Endothelial cell of umbilical vein (primary cell): ENCODE measurements at regions not wholly inside any gene's neighbourhood (a gene's known extent, or its start where the extent isn't known, plus 50 kb on each side); places are given as distances from the start of the nearest gene placed in this dataset.

ENCODE experiments used
- BruUV-seq: library from RNA; stranded (reverse); fragments of 400-500 nt; replicated peaks from 2 replicates; lab custom pipeline; 2021; lab: Mats Ljungman, UMichigan
- CTCF ChIA-PET: fragments of 300-600, 350-600 bp; sonication (Branson Sonifier 250); formaldehyde crosslinking; loops from one replicate; lab custom pipeline; 2021; ENCODE audit warnings: antibody characterized with exemption, inconsistent platforms; lab: Charles Lee
- POLR2A ChIA-PET: fragments of 300-600, 350-600 bp; sonication (Branson Sonifier 250); formaldehyde crosslinking; loops from one replicate; lab custom pipeline; 2021; ENCODE audit warnings: antibody characterized with exemption, inconsistent platforms; lab: Charles Lee
- DNase-seq: peaks from one replicate; pipeline ENCODE4 v3.0.0-alpha.2; 2011; ENCODE audit warnings: low read depth, low spot score
- FAIRE-seq: peaks from 2 replicates; lab custom pipeline; 2011; peaks lifted over from hg19 to GRCh38; lab: Jason Lieb, UNC
- H2AFZ ChIP-seq: 2 replicates; pipeline ENCODE4 v1.6.0; 2012; ENCODE audit warnings: low read depth, low read length, control low read depth, inconsistent platforms
- H3K27ac ChIP-seq: 2 replicates; pipeline ENCODE4 v1.5.1; 2011; ENCODE audit warnings: low read depth, mild to moderate bottlenecking, control low read depth, low read length, moderate library complexity; ENCODE audit not compliant: insufficient read depth
- H3K27me3 ChIP-seq, 2 experiments: 2 replicates each; pipeline versions ENCODE4 v1.6.0 to v1.6.1; 2011; ENCODE audit warnings: low read length in 2 of 2, mixed read lengths in 1 of 2; ENCODE audit not compliant: control insufficient read depth in 2 of 2, insufficient read depth in 2 of 2
- H3K36me3 ChIP-seq, 2 experiments: 2 replicates in 1 of 2; 3 replicates in 1 of 2; pipeline ENCODE4 v1.5.1; 2011; ENCODE audit warnings: low read length in 2 of 2, mild to moderate bottlenecking in 1 of 2, moderate library complexity in 1 of 2; ENCODE audit not compliant: control insufficient read depth in 2 of 2, insufficient read depth in 2 of 2; ENCODE audit errors: extremely low read depth in 1 of 2
- H3K4me1 ChIP-seq: 3 replicates; pipeline ENCODE4 v1.5.1; 2011; ENCODE audit warnings: mild to moderate bottlenecking, low read length; ENCODE audit not compliant: control insufficient read depth, insufficient read depth; ENCODE audit errors: extremely low read depth
- H3K4me2 ChIP-seq: 2 replicates; pipeline ENCODE4 v1.6.1; 2011; ENCODE audit warnings: low read length, control low read depth, mixed read lengths; ENCODE audit not compliant: insufficient read depth
- H3K4me3 ChIP-seq, 3 experiments: fragments of 200-600 bp in 1 of 3; sonication (generic), shearing (Covaris generic) in 1 of 3; replicated peaks in 1 of 3; 2 replicates each; pipeline ENCODE4 v1.5.1; 2011 to 2016; ENCODE audit warnings: control low read depth in 3 of 3, low read length in 3 of 3, mild to moderate bottlenecking in 2 of 3, inconsistent platforms in 1 of 3, low read depth in 1 of 3, moderate library complexity in 1 of 3; ENCODE audit not compliant: insufficient read depth in 1 of 3
- H3K79me2 ChIP-seq: 2 replicates; pipeline ENCODE4 v1.6.0; 2012; ENCODE audit warnings: low read length, inconsistent platforms; ENCODE audit not compliant: control insufficient read depth, insufficient read depth
- H3K9ac ChIP-seq: replicated peaks from 2 replicates; pipeline ENCODE3; 2011; ENCODE audit warnings: low read length, control low read depth; ENCODE audit not compliant: insufficient read depth; ENCODE audit errors: extremely low read depth
- H3K9me1 ChIP-seq: replicated peaks from 3 replicates; pipeline ENCODE4 v1.6.0; 2011; ENCODE audit warnings: mild to moderate bottlenecking, low read length; ENCODE audit not compliant: control insufficient read depth, insufficient read depth; ENCODE audit errors: extremely low read depth
- H3K9me3 ChIP-seq: replicated peaks from 2 replicates; pipeline ENCODE4 v1.5.1; 2012; ENCODE audit warnings: low read length, inconsistent platforms; ENCODE audit not compliant: control insufficient read depth, insufficient read depth
- H4K20me1 ChIP-seq: replicated peaks from 2 replicates; pipeline ENCODE3; 2011; ENCODE audit warnings: mild to moderate bottlenecking, low read length; ENCODE audit not compliant: control insufficient read depth, insufficient read depth; ENCODE audit errors: extremely low read depth
- EZH2 ChIP-seq: IDR thresholded peaks from 2 replicates; pipeline ENCODE4 v1.6.1; 2012; ENCODE audit warnings: borderline replicate concordance, low read depth, mild to moderate bottlenecking, moderate library complexity, low read length, inconsistent platforms; ENCODE audit not compliant: severe bottlenecking
- FOS ChIP-seq: IDR thresholded peaks from 2 replicates; pipeline ENCODE4 v1.6.1; 2011; ENCODE audit warnings: mild to moderate bottlenecking, low read length, moderate library complexity, borderline replicate concordance; ENCODE audit not compliant: insufficient read depth
- GATA2 ChIP-seq: IDR thresholded peaks from 2 replicates; pipeline ENCODE4 v1.7.0; 2011; ENCODE audit warnings: low read depth, mild to moderate bottlenecking, moderate library complexity, mixed read lengths, low read length; ENCODE audit not compliant: insufficient read length, insufficient read depth
- JUN ChIP-seq: IDR thresholded peaks from 2 replicates; pipeline ENCODE4 v1.6.1; 2011; ENCODE audit warnings: borderline replicate concordance, low read depth; ENCODE audit not compliant: insufficient read length, insufficient read depth
- MYC ChIP-seq: IDR thresholded peaks from one replicate; pipeline ENCODE4 v1.6.1; 2011; ENCODE audit warnings: mild to moderate bottlenecking, low read depth, low read length
- POLR2A ChIP-seq: IDR thresholded peaks from 2 replicates; pipeline ENCODE4 v1.6.1; 2012; ENCODE audit warnings: low read depth, mild to moderate bottlenecking, control low read depth, low read length
- POLR2AphosphoS5 ChIP-seq: IDR thresholded peaks from 2 replicates; pipeline ENCODE4 v1.6.1; 2012; ENCODE audit warnings: low read depth, mild to moderate bottlenecking, control low read depth, low read length, moderate library complexity; ENCODE audit not compliant: insufficient read depth
- dilution Hi-C: fragments of 300-500 bp; cut with MboI; formaldehyde crosslinking; loops from one replicate; pipeline ENCODE4 v1.15.0; 2019; ENCODE audit warnings: low sequenced_read_pairs; ENCODE audit not compliant: extremely low pct_ligation_motif_present
- intact Hi-C: fragments of 100-400 bp; cut with micrococcal nuclease; formaldehyde crosslinking; loops from one replicate; pipeline ENCODE4 v1.10.0; 2022
- TF ChIP-seq, protein P1 (sequence below), 2 donors: IDR thresholded peaks; 1 replicate in 1 of 2; 2 replicates in 1 of 2; pipeline ENCODE4 v1.5.1; 2011; ENCODE audit warnings: low read length in 2 of 2, mild to moderate bottlenecking in 2 of 2, moderate library complexity in 2 of 2, control low read depth in 1 of 2, inconsistent platforms in 1 of 2, low read depth in 1 of 2; ENCODE audit not compliant: insufficient read depth in 1 of 2; ENCODE audit errors: extremely low read depth in 1 of 2
- TF ChIP-seq, protein P2 (sequence below): IDR thresholded peaks from 2 replicates; pipeline ENCODE4 v1.6.1; 2011; ENCODE audit not compliant: insufficient read depth, insufficient read length

DNA sequence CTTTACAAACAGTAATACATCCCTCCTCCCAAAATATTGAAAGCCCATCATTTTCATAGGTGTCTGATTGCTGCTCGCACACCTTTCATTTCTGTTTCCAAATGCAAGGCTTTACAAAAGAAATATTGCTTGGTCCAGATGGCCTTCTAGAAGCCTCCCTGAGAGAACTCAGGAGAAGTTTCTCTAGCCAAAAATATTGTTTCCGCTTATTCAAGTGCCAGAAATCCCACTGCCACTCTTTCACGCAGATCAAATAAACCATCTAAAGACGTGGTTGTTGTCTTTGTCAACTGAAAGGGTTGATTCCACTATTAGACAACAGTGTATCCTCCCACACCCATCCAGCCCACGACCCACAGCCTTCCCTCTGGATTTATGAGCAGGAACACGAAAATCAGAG, 96.2 kb downstream of the ZIC5 start:
- Histone ChIP-seq H4K20me1 (no peaks in the 10 kb centered on the region), H3K9ac (no peak overlapping the region), H3K9me1 (no peaks in the 10 kb centered on the region), H2AFZ (no peak overlapping the region), H3K4me1 (no peaks in the 10 kb centered on the region), H3K27ac (no peak overlapping the region), H3K36me3 (no peaks in the 10 kb centered on the region), H3K4me2 (no peak overlapping the region), H3K9me3 (no peaks in the 10 kb centered on the region), H3K79me2 (no peaks in the 10 kb centered on the region), H3K4me3 (no peak overlapping the region), H3K27me3 (peaks cover 16 to 22% of the 10 kb centered on the region in 2 experiments)
- dilution Hi-C loops, result no loop called here
- BruUV-seq, result no TSS peak
- ChIA-PET POLR2A (no interaction called here), CTCF (no interaction called here)
- FAIRE-seq (no peak), DNase-seq (no peak)
- TF ChIP-seq, protein P1, sequence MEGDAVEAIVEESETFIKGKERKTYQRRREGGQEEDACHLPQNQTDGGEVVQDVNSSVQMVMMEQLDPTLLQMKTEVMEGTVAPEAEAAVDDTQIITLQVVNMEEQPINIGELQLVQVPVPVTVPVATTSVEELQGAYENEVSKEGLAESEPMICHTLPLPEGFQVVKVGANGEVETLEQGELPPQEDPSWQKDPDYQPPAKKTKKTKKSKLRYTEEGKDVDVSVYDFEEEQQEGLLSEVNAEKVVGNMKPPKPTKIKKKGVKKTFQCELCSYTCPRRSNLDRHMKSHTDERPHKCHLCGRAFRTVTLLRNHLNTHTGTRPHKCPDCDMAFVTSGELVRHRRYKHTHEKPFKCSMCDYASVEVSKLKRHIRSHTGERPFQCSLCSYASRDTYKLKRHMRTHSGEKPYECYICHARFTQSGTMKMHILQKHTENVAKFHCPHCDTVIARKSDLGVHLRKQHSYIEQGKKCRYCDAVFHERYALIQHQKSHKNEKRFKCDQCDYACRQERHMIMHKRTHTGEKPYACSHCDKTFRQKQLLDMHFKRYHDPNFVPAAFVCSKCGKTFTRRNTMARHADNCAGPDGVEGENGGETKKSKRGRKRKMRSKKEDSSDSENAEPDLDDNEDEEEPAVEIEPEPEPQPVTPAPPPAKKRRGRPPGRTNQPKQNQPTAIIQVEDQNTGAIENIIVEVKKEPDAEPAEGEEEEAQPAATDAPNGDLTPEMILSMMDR (IDR thresholded peaks at IDR 0.05; ENCODE audit: extremely low read depth in 1 of 2, insufficient read depth in 1 of 2, low read depth in 1 of 2, low read length in 2 of 2), result no peak
- TF ChIP-seq GATA2, result no peak
- intact Hi-C loops, result no loop called here

DNA sequence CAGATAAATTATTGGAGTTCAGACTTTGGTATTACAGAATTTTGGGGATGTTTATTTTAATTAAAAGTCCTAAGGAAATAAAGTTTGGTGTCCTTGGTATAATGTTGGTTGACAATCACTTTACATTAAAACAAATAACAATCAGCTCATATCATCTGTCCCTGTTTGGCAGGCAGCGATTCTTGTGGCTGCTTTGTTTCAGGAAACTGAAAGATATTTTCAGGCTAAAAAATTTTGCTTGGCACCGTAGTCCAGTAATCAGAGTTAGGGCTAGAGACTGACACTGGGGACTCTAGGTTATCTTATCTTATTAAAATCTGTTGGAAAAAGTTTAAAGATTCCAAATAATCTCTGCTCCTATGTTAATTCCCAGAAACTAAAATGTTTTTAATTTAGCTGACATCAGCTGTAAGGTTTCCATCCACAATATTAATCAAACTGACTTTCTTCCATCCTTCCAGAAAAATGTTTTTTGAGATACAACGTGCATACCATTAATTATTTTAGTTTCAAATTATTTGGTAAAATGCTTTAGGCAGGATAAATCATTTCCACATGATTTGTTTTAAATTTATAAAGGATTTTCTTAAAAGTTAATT, 97.6 kb downstream of the ZIC5 start:
- no peaks in the 10 kb centered on the region for H3K9me1 ChIP-seq

More for the DNA sequence above, 97.6 kb downstream of the ZIC5 start:
- Histone ChIP-seq H3K4me1 (no peaks in the 10 kb centered on the region), H3K9ac (no peak overlapping the region), H3K4me3 (no peak overlapping the region), H3K4me2 (no peak overlapping the region), H3K9me3 (no peaks in the 10 kb centered on the region), H2AFZ (no peak overlapping the region), H3K79me2 (no peaks in the 10 kb centered on the region), H3K27ac (no peak overlapping the region), H3K36me3 (no peaks in the 10 kb centered on the region), H4K20me1 (no peaks in the 10 kb centered on the region), H3K27me3 (peaks cover 15 to 18% of the 10 kb centered on the region in 2 experiments)
- dilution Hi-C loops, result no loop called here
- CTCF ChIA-PET, result no interaction called here
- intact Hi-C loops, result no loop called here
- FAIRE-seq (no peak), DNase-seq (no peak)
- no TSS peak for BruUV-seq
- TF ChIP-seq GATA2 (no peak), EZH2 (no peak), POLR2A (no peak), JUN (no peak), FOS (no peak), MYC (no peak), POLR2AphosphoS5 (no peak)
- TF ChIP-seq, protein P1 (IDR thresholded peaks at IDR 0.05; ENCODE audit: extremely low read depth in 1 of 2, insufficient read depth in 1 of 2, low read depth in 1 of 2, low read length in 2 of 2), result no peak
- TF ChIP-seq, protein P2, sequence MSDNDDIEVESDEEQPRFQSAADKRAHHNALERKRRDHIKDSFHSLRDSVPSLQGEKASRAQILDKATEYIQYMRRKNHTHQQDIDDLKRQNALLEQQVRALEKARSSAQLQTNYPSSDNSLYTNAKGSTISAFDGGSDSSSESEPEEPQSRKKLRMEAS, result no peak
- POLR2A ChIA-PET, result no interaction called here
